ENCODE measurements at regions not wholly inside any gene's neighbourhood (a gene's known extent, or its start where the extent isn't known, plus 50 kb on each side); places are given as distances from the start of the nearest gene placed in this dataset.

DNA sequence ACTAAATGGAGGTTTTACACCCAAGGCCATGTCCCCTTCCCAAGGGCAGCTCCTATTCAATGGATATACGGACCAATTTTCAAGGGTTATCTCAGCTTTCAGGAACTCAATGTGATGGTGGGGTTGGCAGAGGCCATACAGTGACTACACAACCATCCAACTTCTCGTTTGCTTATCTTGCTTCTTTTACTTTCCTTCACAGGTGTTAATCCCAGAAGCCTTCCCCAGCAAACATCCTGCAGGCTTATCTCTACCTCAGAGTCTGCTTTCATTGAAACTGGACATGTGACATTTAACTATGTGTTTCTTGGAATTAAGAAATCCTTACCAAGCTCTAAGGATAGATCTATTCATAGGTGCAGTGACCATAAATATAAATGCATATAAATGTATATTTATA lies 443.8 kb upstream of the CDH20 start:
- no peak overlapping the region for H3K9ac ChIP-seq (ENCODE audit: insufficient read depth in 1 of 2, low read depth in 2 of 2, low read length in 2 of 2)
- no peaks in the 10 kb centered on the region for H3K36me3 ChIP-seq (ENCODE audit: control insufficient read depth, insufficient read depth, low read length)
- no TSS peak for BruUV-seq (replicated peaks)
- no peaks in the 10 kb centered on the region for H3K9me3 ChIP-seq (replicated peaks; ENCODE audit: control insufficient read depth, insufficient read depth, low read depth, low read length)
- DNase-seq (ENCODE audit: extremely low read depth in 1 of 4, low spot score in 3 of 4) (no peak), ATAC-seq (no peak), FAIRE-seq (no peak)
- H3K27ac ChIP-seq (ENCODE audit: extremely low read depth, low read depth, low read length): no peak overlapping the region
- H3K4me3 ChIP-seq: no peak overlapping the region
- no peaks in the 10 kb centered on the region for H3K79me2 ChIP-seq (ENCODE audit: control insufficient read depth, insufficient read depth, low read length)
- no peak for TF ChIP-seq SIX5 (IDR thresholded peaks at IDR 0.05; ENCODE audit: borderline replicate concordance in 1 of 2, insufficient read depth in 1 of 2, low read depth in 1 of 2, low read length in 2 of 2)
- TF ChIP-seq, protein P1, sequence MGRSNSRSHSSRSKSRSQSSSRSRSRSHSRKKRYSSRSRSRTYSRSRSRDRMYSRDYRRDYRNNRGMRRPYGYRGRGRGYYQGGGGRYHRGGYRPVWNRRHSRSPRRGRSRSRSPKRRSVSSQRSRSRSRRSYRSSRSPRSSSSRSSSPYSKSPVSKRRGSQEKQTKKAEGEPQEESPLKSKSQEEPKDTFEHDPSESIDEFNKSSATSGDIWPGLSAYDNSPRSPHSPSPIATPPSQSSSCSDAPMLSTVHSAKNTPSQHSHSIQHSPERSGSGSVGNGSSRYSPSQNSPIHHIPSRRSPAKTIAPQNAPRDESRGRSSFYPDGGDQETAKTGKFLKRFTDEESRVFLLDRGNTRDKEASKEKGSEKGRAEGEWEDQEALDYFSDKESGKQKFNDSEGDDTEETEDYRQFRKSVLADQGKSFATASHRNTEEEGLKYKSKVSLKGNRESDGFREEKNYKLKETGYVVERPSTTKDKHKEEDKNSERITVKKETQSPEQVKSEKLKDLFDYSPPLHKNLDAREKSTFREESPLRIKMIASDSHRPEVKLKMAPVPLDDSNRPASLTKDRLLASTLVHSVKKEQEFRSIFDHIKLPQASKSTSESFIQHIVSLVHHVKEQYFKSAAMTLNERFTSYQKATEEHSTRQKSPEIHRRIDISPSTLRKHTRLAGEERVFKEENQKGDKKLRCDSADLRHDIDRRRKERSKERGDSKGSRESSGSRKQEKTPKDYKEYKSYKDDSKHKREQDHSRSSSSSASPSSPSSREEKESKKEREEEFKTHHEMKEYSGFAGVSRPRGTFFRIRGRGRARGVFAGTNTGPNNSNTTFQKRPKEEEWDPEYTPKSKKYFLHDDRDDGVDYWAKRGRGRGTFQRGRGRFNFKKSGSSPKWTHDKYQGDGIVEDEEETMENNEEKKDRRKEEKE (IDR thresholded peaks at IDR 0.05; ENCODE audit: borderline replicate concordance in 1 of 2, control insufficient read depth in 1 of 2, low read depth in 2 of 2, low read length in 1 of 2): no peak
- no peaks in the 10 kb centered on the region for H3K27me3 ChIP-seq (ENCODE audit: control insufficient read depth in 2 of 2, insufficient read depth in 2 of 2, low read length in 2 of 2)
- no peak overlapping the region for H2AFZ ChIP-seq (ENCODE audit: low read depth, low read length)
- H3K4me2 ChIP-seq (ENCODE audit: insufficient read depth, low read length): no peak overlapping the region
- in situ Hi-C loops (cut with MboI): no loop called here
- 0% methylated on average over 2 of the region's 2 CpGs for WGBS (ENCODE audit: insufficient coverage, low coverage, missing lambda C conversion rate)
- no peaks in the 10 kb centered on the region for H4K20me1 ChIP-seq (replicated peaks; ENCODE audit: control insufficient read depth, insufficient read depth, low read length)
- CTCF ChIA-PET (ENCODE audit: low intra/inter-chr PET ratio): no interaction called here
- H3K9me1 ChIP-seq (ENCODE audit: control insufficient read depth, insufficient read depth, low read length): no peaks in the 10 kb centered on the region
- POLR2A ChIA-PET: no interaction called here
- no peaks in the 10 kb centered on the region for H3K4me1 ChIP-seq (replicated peaks in 1 of 2; ENCODE audit: control insufficient read depth in 2 of 2, insufficient read depth in 2 of 2, low read length in 2 of 2)
- intact Hi-C loops (cut with micrococcal nuclease): no loop called here

DNA sequence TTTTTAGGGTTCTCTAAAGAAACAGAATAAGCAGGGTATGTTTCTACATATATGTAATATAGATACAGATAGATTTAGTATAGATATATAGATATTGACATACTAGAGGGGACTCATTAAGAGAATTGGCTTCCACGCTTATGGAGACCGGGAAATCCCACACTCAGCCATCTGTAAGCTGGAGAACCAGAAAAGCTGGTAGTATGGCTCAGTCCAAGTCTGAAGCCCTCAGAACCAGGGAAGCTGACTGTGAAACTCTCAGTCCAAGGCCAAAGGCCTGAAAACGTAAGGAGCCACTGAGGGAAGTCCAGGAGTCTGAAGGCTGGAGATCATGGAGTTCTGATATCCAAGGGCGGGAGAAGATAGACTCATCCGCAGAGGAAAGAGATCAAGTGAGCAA lies 441.3 kb upstream of the CDH20 start:
- Histone ChIP-seq H3K4me3 (no peak overlapping the region), H3K36me3 (ENCODE audit: control insufficient read depth, insufficient read depth, low read length) (no peaks in the 10 kb centered on the region), H3K9me1 (ENCODE audit: control insufficient read depth, insufficient read depth, low read length) (no peaks in the 10 kb centered on the region), H2AFZ (ENCODE audit: low read depth, low read length) (no peak overlapping the region), H3K79me2 (ENCODE audit: control insufficient read depth, insufficient read depth, low read length) (no peaks in the 10 kb centered on the region), H3K9ac (ENCODE audit: insufficient read depth in 1 of 2, low read depth in 2 of 2, low read length in 2 of 2) (no peak overlapping the region), H3K4me2 (ENCODE audit: insufficient read depth, low read length) (no peak overlapping the region), H3K9me3 (replicated peaks; ENCODE audit: control insufficient read depth, insufficient read depth, low read depth, low read length) (no peaks in the 10 kb centered on the region), H4K20me1 (replicated peaks; ENCODE audit: control insufficient read depth, insufficient read depth, low read length) (no peaks in the 10 kb centered on the region), H3K27ac (ENCODE audit: extremely low read depth, low read depth, low read length) (no peak overlapping the region), H3K27me3 (ENCODE audit: control insufficient read depth in 2 of 2, insufficient read depth in 2 of 2, low read length in 2 of 2) (no peaks in the 10 kb centered on the region), H3K4me1 (replicated peaks in 1 of 2; ENCODE audit: control insufficient read depth in 2 of 2, insufficient read depth in 2 of 2, low read length in 2 of 2) (no peaks in the 10 kb centered on the region)
- FAIRE-seq (no peak), DNase-seq (ENCODE audit: extremely low read depth in 1 of 4, low spot score in 3 of 4) (no peak), ATAC-seq (no peak)
- WGBS (ENCODE audit: insufficient coverage, low coverage, missing lambda C conversion rate): 0% methylated on average over 4 of the region's 5 CpGs
- BruUV-seq (replicated peaks): no TSS peak
- ChIA-PET CTCF (ENCODE audit: low intra/inter-chr PET ratio) (no interaction called here), POLR2A (no interaction called here)
- intact Hi-C loops (cut with micrococcal nuclease): no loop called here
- in situ Hi-C loops (cut with MboI): no loop called here
- TF ChIP-seq E2F3 (CRISPR knock-in tag; IDR thresholded peaks at IDR 0.05): no peak
- TF ChIP-seq HDAC8 (tag; IDR thresholded peaks at IDR 0.05): no peak
- TF ChIP-seq, protein P2, sequence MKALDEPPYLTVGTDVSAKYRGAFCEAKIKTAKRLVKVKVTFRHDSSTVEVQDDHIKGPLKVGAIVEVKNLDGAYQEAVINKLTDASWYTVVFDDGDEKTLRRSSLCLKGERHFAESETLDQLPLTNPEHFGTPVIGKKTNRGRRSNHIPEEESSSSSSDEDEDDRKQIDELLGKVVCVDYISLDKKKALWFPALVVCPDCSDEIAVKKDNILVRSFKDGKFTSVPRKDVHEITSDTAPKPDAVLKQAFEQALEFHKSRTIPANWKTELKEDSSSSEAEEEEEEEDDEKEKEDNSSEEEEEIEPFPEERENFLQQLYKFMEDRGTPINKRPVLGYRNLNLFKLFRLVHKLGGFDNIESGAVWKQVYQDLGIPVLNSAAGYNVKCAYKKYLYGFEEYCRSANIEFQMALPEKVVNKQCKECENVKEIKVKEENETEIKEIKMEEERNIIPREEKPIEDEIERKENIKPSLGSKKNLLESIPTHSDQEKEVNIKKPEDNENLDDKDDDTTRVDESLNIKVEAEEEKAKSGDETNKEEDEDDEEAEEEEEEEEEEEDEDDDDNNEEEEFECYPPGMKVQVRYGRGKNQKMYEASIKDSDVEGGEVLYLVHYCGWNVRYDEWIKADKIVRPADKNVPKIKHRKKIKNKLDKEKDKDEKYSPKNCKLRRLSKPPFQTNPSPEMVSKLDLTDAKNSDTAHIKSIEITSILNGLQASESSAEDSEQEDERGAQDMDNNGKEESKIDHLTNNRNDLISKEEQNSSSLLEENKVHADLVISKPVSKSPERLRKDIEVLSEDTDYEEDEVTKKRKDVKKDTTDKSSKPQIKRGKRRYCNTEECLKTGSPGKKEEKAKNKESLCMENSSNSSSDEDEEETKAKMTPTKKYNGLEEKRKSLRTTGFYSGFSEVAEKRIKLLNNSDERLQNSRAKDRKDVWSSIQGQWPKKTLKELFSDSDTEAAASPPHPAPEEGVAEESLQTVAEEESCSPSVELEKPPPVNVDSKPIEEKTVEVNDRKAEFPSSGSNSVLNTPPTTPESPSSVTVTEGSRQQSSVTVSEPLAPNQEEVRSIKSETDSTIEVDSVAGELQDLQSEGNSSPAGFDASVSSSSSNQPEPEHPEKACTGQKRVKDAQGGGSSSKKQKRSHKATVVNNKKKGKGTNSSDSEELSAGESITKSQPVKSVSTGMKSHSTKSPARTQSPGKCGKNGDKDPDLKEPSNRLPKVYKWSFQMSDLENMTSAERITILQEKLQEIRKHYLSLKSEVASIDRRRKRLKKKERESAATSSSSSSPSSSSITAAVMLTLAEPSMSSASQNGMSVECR (CRISPR knock-in tag; IDR thresholded peaks at IDR 0.05): no peak
- TF ChIP-seq MIER1 (IDR thresholded peaks at IDR 0.05; ENCODE audit: low read depth): no peak
